GM23248 (cell line): ENCODE measurements at regions not wholly inside any gene's neighbourhood (a gene's known extent, or its start where the extent isn't known, plus 50 kb on each side); places are given as distances from the start of the nearest gene placed in this dataset.

Source experiments
- DNase-seq: peaks from one replicate; pipeline ENCODE4 v3.0.0-alpha.2; 2015
- H2AFZ ChIP-seq: fragments of 200-600 bp; sonication (generic); 2 replicates; pipeline ENCODE4 v1.6.1; 2016; ENCODE audit warnings: antibody characterized with exemption
- H3F3A ChIP-seq: fragments of 200-600 bp; sonication (generic); 2 replicates; pipeline ENCODE4 v1.6.1; 2016; ENCODE audit warnings: mild to moderate bottlenecking, antibody characterized with exemption, mixed run types; ENCODE audit not compliant: insufficient read depth
- H3K27ac ChIP-seq: fragments of 200-600 bp; sonication (generic); 2 replicates; pipeline ENCODE4 v1.5.1; 2016; ENCODE audit warnings: mild to moderate bottlenecking
- H3K27me3 ChIP-seq: fragments of 200-600 bp; sonication (generic); replicated peaks from 2 replicates; pipeline ENCODE4 v1.6.1; 2016; ENCODE audit warnings: mild to moderate bottlenecking; ENCODE audit not compliant: insufficient read depth
- H3K36me3 ChIP-seq: fragments of 200-600 bp; sonication (generic); 2 replicates; pipeline ENCODE4 v1.6.1; 2016; ENCODE audit warnings: low read depth, mild to moderate bottlenecking
- H3K4me1 ChIP-seq: fragments of 200-600 bp; sonication (generic); 2 replicates; pipeline ENCODE4 v1.6.1; 2016; ENCODE audit warnings: mild to moderate bottlenecking; ENCODE audit not compliant: insufficient read depth
- H3K4me2 ChIP-seq: fragments of 200-600 bp; sonication (generic); one replicate; pipeline ENCODE4 v1.6.1; 2016; ENCODE audit warnings: mild to moderate bottlenecking; ENCODE audit not compliant: unreplicated experiment
- H3K4me3 ChIP-seq: fragments of 200-600 bp; sonication (generic); 2 replicates; pipeline ENCODE4 v1.5.1; 2016; ENCODE audit warnings: mild to moderate bottlenecking
- H3K79me2 ChIP-seq: fragments of 200-600 bp; sonication (generic); 2 replicates; pipeline ENCODE4 v1.6.1; 2016; ENCODE audit warnings: mild to moderate bottlenecking; ENCODE audit not compliant: insufficient read depth
- H3K9ac ChIP-seq: fragments of 200-600 bp; sonication (generic); 2 replicates; pipeline ENCODE4 v1.6.1; 2016; ENCODE audit warnings: mild to moderate bottlenecking
- H3K9me2 ChIP-seq: fragments of 200-600 bp; sonication (generic); 2 replicates; pipeline ENCODE4 v1.6.1; 2016; ENCODE audit warnings: mixed run types, mild to moderate bottlenecking, moderate library complexity; ENCODE audit not compliant: insufficient read depth
- H3K9me3 ChIP-seq: fragments of 200-600 bp; sonication (generic); one replicate; pipeline ENCODE4 v1.6.1; 2017; ENCODE audit warnings: low read depth
- H4K20me1 ChIP-seq: fragments of 200-600 bp; sonication (generic); 2 replicates; pipeline ENCODE4 v1.6.0; 2016; ENCODE audit not compliant: insufficient read depth
- EZH2 ChIP-seq: fragments of 200-600 bp; sonication (generic); IDR thresholded peaks from 2 replicates; pipeline ENCODE4 v1.6.1; 2018; ENCODE audit warnings: antibody characterized with exemption, mild to moderate bottlenecking; ENCODE audit not compliant: insufficient read depth, poor library complexity, severe bottlenecking
- EZH2phosphoT487 ChIP-seq: fragments of 200-600 bp; sonication (generic); IDR thresholded peaks from 2 replicates; pipeline ENCODE4 v1.6.1; 2018; ENCODE audit warnings: antibody characterized with exemption, moderate library complexity, mild to moderate bottlenecking, low read depth; ENCODE audit not compliant: insufficient read depth
- whole genome bisulfite sequencing, 2 experiments: methylation state at CpG; one replicate each; pipeline ENCODE4 v1.1.6; 2015 to 2017; ENCODE audit warnings: low lambda C conversion rate in 2 of 2, low coverage in 1 of 2; ENCODE audit errors: missing lambda C conversion rate in 2 of 2; 5-methylcytosine and 5-hydroxymethylcytosine counted together
- in situ Hi-C: fragments of 300-500 bp; cut with MboI; formaldehyde crosslinking; loops from 2 replicates; pipeline ENCODE4 v1.15.0; 2020

GRCh38 chr1:29392036-29392435 is 155.7 kb downstream of the PTPRU start:
- no peaks in the 10 kb centered on the region for H4K20me1 ChIP-seq
- no peaks in the 10 kb centered on the region for H3K9me2 ChIP-seq
- H3K79me2 ChIP-seq, result no peaks in the 10 kb centered on the region
- TF ChIP-seq EZH2phosphoT487 (no peak), EZH2 (no peak)
- H3F3A ChIP-seq, result no peaks in the 10 kb centered on the region
- H3K4me3 ChIP-seq, result no peak overlapping the region
- in situ Hi-C loops, result no loop called here
- no peak for DNase-seq
- H3K4me1 ChIP-seq, result 0 out of 2 replicates have a peak, but pooled peaks cover 4% of the 10 kb centered on the region
- WGBS, 2 experiments, result 45 to 62% methylated on average over 3 of the region's 3 CpGs
- H3K9me3 ChIP-seq, result no peaks in the 10 kb centered on the region
- no peak overlapping the region for H3K9ac ChIP-seq
- no peaks in the 10 kb centered on the region for H3K27me3 ChIP-seq
- H3K27ac ChIP-seq, result no peak overlapping the region
- H3K4me2 ChIP-seq, result no peak overlapping the region
- H3K36me3 ChIP-seq, result no peaks in the 10 kb centered on the region
- H2AFZ ChIP-seq, result no peak overlapping the region

DNA sequence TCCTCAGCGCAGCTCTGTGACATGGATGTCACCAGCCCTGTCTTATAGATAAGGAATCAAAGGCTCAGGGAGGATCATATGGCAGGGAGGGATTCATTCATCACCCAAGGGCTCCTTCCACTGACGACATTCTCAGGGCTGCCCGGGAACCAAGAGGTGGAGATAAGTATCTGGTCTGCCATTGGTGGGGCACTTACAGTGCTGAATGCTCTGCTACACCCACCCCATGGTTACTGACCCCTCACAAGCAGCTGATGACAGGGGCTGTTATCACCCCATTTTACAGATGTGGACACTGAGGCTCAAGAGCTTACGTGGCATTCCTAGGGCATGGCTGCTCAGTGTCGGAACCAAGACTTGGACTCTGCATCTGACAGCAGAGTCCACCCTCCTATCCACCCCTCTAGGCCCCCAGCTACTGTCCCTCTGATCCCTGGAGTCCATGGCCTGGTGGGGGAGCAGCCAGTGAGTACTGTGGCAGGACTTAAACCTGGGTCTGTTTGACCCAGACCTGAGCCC is 155.1 kb downstream of the PTPRU start:
- in situ Hi-C loops, result no loop called here
- H3K4me2 ChIP-seq, result no peak overlapping the region

DNA sequence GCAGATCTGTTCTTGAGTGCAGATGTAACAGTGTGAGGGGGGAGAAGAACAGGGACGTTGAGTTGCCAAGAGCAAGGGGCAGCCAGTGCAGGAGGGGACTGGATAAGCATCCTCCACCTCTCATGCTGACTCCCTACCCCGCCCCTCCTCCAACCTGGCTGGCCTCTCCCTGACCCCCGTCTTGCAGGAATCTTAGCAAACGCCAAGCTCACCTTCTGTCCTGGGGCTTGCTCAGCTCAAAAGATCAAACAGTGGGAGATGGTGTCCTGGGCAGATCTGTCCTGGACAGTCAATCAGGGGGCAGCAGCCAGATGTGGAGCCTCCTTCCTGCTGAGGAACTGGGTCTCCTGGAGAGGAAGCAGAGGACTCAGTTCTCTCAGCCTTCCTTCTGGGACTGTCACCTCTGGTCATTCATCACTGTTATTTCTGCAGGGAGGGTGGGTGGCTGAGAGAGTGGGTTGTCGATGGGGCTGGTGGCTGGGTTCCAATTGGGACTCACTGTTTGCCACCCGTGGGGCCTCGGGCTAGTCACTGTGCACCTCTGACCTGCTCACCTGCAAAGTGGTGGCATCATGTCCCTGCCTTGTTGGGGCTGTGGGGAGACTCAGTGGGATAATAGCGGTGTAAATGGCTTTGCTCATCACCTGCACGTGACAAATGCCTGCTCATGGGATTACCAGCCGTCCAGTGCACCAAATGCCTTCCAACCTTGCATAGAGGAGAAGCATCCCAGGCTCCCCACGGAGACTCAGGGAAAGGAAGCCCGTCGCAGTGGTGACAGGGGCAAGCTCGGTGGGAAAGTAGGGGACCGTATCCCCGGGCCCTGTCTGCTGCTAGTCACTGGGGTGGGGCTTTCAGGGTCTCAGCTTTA is 154.4 kb downstream of the PTPRU start:
- in situ Hi-C loops, result no loop called here
- no peaks in the 10 kb centered on the region for H3K36me3 ChIP-seq
- no peaks in the 10 kb centered on the region for H3F3A ChIP-seq
- H3K4me2 ChIP-seq, result no peak overlapping the region
- no peaks in the 10 kb centered on the region for H3K9me2 ChIP-seq
- no peak for TF ChIP-seq EZH2phosphoT487
- TF ChIP-seq EZH2, result no peak
- WGBS, 2 experiments, result 41 to 47% methylated on average over 16 of the region's 16 CpGs
- no peak overlapping the region for H2AFZ ChIP-seq
- DNase-seq, result no peak
- H3K27ac ChIP-seq, result no peak overlapping the region
- no peaks in the 10 kb centered on the region for H4K20me1 ChIP-seq
- H3K27me3 ChIP-seq, result no peaks in the 10 kb centered on the region
- no peak overlapping the region for H3K4me3 ChIP-seq
- H3K79me2 ChIP-seq, result no peaks in the 10 kb centered on the region
- 0 out of 2 replicates have a peak, but pooled peaks cover 4% of the 10 kb centered on the region for H3K4me1 ChIP-seq
- no peaks in the 10 kb centered on the region for H3K9me3 ChIP-seq
- no peak overlapping the region for H3K9ac ChIP-seq

More for the DNA sequence above, 155.1 kb downstream of the PTPRU start:
- Histone ChIP-seq H2AFZ (no peak overlapping the region), H3K9me2 (no peaks in the 10 kb centered on the region), H3K4me1 (0 out of 2 replicates have a peak, but pooled peaks cover 4% of the 10 kb centered on the region), H3F3A (no peaks in the 10 kb centered on the region), H3K27me3 (no peaks in the 10 kb centered on the region), H3K4me3 (no peak overlapping the region), H3K27ac (no peak overlapping the region), H3K36me3 (no peaks in the 10 kb centered on the region), H3K9ac (no peak overlapping the region), H4K20me1 (no peaks in the 10 kb centered on the region), H3K9me3 (no peaks in the 10 kb centered on the region), H3K79me2 (no peaks in the 10 kb centered on the region)
- WGBS, 2 experiments, result 46 to 60% methylated on average over 5 of the region's 5 CpGs
- no peak for DNase-seq
- TF ChIP-seq EZH2, result no peak
- TF ChIP-seq EZH2phosphoT487, result no peak

DNA sequence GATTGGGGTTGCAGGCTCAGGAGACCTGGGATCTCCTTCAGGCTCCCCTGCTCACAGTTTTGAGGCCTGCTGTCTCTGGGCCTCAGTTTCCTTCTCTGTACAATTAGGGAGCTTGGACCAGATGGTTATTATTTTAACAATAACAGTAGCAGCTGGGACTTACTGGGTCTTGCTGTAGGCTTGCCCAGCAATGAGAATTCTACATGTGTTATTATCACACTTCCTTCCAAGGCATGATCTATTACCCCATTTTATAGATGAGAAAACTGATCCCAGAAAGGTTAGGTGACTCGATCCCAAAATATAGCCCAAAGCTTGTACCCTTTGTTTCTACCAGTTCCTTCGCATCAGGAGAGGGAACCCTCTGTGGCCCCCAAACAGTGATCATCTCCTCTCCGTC is 153.8 kb downstream of the PTPRU start:
- H3F3A ChIP-seq, result no peaks in the 10 kb centered on the region
- H3K27me3 ChIP-seq, result no peaks in the 10 kb centered on the region
- no peak overlapping the region for H3K9ac ChIP-seq
- in situ Hi-C loops, result no loop called here
- no peaks in the 10 kb centered on the region for H3K36me3 ChIP-seq
- H3K79me2 ChIP-seq, result no peaks in the 10 kb centered on the region
- H3K9me3 ChIP-seq, result no peaks in the 10 kb centered on the region
- H2AFZ ChIP-seq, result no peak overlapping the region
- no peaks in the 10 kb centered on the region for H4K20me1 ChIP-seq
- H3K4me3 ChIP-seq, result no peak overlapping the region
- H3K9me2 ChIP-seq, result no peaks in the 10 kb centered on the region
- TF ChIP-seq EZH2phosphoT487 (no peak), EZH2 (no peak)
- no peaks in the 10 kb centered on the region for H3K4me1 ChIP-seq
- H3K4me2 ChIP-seq, result no peak overlapping the region
- 54 to 56% methylated on average over 3 of the region's 3 CpGs for WGBS, 2 experiments
- no peak for DNase-seq
- H3K27ac ChIP-seq, result no peak overlapping the region
